ENCODE measurements at regions not wholly inside any gene's neighbourhood (a gene's known extent, or its start where the extent isn't known, plus 50 kb on each side); places are given as distances from the start of the nearest gene placed in this dataset.
"Not testable (repeated sequence)": the region's sequence is repeated elsewhere in the genome, so short reads cannot be mapped to it uniquely, and the experiment has no call there.

DNA sequence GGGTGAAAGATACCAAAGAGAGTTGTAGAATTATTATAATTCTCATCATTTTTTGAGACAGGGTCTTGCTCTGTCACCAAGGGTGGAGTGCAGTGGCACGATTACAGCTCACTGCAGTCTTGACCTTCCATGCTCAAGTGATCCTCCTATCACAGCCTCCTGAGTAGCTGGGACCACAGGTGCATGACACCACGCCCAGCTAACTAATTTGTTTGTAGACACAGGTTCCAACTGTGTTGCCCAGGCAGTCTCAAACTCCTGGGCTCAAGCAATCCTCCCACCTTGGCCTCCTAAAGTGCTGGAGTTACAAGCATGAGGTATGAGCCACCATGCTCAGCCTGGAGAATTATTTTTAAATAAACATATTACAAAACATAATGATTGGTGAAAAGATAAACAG, 92.8 kb upstream of the MSH6 start:
- no peak for DNase-seq

DNA sequence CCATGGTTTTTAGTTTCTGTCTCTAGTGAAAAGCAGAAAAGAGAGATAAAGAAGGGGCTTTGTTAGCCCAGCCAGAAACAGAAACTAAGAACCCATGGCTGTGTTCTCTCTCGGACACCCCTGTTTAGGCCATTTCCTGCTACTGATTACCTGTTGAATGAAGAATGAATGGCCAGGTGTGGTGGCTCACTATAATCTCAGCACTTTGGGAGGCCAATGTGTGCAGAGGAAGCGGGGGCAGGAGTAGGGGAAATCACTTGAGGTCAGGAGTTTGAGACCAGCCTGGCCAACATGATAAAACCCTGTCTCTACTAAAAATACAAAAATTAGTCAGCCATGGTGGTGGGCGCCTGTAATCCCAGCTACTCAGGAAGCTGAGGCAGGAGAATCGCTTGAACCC, 93.8 kb upstream of the MSH6 start:
- not testable (repeated sequence) for DNase-seq

DNA sequence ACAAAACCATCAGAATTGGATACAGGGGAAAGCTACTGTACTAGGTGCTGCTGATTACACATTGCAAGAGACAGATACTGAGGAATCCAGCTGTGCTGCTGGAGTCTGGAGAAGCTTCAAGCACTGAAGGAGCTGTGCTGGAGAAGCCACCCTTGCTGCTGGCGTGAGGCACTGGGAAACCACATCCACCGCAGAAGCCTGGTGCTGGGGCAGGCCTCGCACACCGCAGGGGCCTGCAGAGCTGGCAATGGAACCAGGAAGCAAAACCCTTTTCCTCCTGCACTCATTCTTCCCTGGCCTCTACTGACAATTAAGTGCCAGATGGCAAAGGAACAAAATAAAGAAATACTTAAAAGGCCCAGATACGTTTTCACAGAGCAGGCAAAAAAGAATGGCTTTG, 94.4 kb upstream of the MSH6 start:
- DNase-seq, result no peak

DNA sequence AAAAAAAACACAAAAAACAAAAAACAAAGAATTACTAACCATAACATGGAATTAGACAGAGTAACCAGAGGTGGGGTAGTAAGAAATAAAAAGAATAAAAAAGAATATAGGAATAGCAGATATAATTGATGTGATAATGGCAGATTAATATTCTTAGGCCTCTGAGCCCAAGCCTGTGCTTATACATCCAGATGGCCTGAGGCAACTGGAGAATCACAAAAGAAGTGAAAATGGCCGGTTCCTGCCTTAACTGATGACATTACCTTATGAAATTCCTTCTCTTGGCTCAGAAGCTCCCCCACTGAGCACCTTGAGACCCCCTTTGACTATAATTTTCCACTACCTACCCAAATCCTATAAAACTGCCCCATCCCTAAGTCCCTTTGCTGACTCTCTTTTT, 95.1 kb upstream of the MSH6 start:
- no peak for DNase-seq

DNA sequence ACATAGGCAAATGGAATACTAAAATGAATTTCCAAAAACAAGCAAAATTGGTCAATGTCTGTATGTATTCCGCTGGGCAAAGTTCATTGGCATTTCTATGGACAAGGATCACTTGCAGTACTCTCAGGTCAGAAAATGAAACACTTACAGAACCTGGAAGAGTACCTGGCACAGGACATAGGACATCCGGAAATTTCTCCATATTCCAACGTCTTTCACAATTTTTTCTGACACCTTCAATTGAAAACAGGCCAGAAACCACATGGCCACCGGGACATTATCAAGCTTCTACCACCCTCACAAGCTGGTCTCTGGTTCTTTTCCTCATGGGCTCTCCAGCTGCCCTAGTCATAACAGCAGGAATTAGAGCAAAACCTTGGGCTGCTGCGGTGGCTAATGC, 96.9 kb upstream of the MSH6 start:
- DNase-seq, result no peak

DNA sequence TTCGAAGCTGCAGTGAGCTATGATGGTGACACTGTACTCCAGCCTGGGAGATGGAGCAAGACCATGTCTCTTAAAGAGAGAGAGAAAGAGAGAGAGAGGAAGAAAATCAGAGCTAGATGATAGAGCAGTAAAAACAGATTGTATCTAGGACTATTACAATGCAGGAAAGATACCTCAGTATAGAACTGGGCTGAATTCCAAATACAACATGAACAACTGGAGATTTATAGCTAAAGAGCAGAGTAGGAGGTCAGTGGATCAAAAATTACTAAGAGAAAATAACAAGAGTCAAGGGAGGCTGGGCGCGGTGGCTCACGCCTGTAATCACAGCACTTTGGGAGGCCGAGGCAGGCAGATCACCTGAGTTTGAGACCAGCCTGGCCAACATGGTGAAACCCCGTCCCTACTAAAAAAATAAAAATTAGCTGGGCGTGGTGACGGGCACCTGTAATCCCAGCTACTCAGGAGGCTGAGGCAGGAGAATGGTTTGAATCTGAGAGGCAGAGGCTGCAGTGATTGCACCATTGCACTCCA, 100.7 kb upstream of the MSH6 start:
- DNase-seq, result no peak

DNA sequence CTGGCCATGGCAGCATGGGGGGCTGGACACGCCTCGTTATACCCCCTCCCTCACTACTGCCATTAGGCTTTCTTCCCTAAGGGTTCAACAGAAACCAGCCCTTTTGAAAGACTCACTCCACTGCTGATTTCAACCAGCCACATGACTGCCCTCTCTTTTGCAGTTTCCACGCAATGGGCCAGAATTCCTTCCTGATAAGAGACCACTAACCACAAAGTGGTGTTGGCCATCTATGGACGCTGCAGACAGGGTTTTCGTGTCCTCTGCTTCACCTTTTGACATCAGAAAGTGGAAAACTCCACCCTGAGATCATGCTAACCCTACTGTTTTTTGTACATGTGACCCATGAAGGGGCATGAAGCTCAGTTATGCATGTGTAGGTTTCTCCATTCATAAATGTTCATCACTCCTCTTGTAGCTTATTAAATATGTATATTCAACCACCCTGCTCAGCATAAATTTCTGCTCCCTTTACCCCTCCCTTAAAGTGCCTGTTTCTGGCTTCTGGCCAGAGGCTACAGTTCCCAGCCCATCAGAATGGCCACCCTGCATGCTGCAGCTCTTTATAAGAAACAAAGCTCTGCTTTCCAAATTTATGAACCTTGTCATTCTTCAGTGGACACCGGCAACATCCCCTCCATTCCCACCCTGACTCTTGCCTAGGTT, 105.6 kb upstream of the KCNK12 start:
- DNase-seq, result peak; percentile 71

DNA sequence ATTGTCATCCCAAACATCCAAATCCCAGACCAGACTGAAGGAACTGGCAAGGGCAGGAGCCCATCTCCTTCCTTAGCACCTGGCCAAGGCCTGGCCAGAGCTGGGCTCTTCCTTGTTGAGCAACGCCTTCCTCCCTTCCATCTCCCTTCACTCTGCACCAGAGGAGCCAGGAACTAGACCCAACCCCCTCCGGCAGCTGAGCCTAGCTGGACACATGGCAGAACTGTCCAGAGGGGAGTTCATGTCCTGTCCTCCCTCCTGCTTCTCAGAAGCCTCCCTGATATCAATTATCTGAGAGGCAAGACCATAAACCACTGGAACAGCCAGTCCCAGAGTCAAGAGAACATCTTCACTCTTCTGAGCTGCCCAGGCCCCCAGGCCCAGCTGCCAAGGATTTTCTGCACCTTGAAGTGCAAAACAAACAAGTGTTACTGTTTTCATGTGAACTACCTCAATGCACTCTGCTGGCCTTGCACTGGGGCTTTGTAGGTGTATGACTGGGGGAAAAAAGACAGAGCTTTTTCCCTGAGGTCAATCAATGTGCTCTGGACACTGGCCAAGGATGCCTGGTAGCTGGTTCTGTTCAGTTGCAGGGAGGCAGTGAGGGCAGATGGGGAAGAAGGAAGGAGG, 104.5 kb upstream of the KCNK12 start:
- DNase-seq, result no peak

DNA sequence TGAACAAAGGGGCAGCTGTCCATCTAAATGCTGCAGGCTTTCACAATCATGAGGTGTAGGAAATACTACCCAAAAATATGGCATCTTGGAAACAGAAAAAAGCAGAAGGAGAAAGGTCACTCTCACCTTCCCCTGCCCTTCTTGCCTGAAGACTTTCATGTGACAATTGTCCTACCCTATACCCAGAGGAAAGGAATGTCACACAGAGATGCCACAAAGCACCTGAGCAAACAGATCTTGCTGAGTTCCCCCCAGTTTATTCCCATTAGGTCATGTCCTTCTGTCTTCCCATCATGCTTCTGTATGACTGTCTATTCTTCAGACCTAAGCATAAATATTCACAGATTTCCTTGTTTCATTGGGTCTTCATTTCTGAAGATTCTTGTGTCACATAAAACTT, 95.5 kb upstream of the KCNK12 start:
- DNase-seq, result no peak

DNA sequence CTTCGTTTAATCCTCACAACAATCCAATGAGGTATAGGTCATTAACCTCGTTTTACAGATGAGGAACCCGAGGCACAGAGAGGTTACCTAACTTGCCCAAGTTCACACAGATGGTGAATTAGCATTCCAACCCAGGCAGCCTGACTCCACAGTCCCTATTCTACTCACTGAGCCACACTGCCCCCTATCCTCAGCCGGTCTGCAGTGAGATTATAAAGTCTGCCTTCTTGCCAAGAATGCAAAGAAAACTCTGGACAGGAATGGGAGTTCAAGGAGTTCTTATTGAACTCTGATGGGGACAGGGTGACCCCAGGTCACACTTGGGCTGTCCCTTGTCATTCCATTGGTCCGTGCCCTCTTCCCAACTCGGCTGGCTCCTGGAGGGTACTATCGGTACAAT, 94.0 kb upstream of the KCNK12 start:
- peak; percentile 38 for DNase-seq

DNA sequence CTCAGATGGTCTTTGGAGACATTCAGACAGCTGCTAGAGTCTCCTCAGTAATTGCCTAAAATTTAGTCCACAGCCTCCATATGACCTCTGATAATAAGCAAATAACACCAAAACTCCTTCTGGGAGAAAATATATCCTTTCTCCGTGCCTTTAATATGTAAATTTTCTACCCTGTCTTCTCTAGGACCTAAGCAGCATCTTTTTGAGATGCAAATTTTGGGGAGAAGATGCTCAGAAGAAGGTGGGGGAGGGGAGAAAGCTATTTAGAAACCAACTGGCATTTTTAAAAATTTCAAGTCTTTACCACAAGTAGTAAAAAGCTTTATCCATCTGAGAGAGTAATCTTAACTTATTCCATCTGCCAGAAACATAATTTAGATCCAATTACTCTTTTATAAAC, 91.8 kb upstream of the KCNK12 start:
- DNase-seq, result no peak

DNA sequence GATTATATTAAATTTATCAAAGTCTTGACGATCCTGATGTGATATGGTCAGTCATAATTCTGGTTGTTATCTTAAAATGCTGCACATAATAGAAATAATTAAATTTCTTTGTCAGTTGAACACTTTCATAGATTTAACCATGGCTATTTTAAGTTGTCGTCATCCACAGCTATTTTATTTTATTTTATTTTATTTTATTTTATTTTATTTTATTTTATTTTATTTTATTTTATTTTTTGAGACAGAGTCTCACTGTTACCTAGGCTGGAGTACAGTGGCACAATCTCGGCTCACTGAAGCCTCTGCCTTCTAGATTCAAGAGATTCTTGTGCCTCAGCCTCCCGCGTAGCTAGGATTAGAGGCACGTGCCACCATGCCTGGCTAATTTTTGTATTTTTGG, 90.5 kb upstream of the KCNK12 start:
- DNase-seq, result no peak

DNA sequence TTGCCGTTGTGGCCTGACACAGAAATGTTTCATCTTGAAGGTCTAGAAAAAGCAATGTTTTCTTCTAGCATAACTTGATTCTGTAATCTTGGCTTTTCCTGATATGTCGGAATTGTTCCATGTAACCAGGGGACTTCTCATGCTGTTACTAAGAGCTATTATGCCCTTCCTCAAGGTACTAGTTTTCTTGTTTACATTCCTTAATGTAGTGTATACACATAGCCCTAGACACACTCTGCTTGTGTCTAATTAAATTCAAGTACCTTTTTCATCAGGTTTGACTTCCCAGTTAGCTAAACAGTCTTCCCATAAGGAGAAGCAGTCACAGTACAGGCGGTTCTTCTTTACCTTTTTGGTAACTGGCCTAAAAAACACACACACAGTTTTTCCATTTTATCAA, 89.4 kb upstream of the KCNK12 start:
- DNase-seq, result no peak

DNA sequence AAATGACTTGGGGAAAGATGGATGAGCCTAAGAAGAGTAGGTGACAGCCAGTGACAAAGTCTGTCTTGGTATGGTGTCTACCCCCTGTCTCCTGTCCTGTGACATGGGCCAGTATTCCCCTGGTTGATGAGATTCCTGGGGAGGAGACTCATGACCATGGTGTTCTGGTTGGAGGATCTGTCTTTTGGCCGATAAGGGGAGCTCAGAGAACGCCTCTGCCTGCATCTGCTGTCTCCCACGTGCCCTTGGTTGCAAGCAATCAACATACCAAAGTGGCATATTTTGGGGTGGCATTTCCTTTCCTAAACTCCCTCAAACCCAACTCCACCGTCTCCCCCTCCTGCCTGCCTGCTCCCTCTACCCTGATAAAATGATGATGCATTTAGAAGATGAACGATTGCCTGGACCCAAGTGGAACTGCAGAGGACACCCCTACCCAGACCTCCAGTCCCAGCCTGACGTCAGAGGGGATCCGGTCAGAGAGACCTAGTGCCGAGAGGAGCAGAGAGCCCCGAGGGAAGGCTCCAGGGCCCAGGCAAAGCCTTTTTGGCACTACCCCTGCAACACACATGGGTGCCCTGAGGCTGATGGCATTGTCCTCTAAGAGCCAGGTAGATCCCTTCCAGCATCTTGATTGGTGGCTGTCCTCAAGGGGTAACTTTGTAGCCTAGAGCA, 88.0 kb upstream of the KCNK12 start:
- DNase-seq, result no peak

DNA sequence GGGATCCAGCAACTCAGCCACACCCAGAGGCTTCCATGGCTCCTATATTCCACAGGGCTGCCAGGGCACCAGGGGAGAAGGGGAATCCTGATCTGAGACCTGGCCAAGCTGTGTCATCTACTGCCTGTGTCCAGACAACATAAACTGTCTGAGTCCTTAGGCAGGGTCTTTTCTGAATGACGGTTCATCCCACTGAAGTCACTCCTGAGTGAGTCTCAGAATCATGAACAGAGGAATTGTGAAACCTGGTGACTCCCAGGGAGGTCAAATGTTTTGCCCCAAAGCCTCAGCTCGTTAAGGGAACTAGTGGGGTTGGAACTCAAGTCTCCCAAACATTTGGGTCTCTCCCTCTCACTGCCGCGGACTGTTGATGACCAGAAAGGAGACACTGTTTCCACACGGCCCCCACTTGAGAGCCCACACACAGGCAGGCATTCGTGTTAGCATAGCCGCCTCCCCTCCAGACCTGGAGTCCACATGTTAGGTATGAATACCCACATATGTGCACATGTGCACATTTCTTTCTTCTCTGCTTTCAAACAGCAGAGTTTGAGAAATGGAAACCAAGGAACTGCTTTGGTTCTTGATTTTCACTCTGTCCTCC, 87.2 kb upstream of the KCNK12 start:
- DNase-seq, result no peak

DNA sequence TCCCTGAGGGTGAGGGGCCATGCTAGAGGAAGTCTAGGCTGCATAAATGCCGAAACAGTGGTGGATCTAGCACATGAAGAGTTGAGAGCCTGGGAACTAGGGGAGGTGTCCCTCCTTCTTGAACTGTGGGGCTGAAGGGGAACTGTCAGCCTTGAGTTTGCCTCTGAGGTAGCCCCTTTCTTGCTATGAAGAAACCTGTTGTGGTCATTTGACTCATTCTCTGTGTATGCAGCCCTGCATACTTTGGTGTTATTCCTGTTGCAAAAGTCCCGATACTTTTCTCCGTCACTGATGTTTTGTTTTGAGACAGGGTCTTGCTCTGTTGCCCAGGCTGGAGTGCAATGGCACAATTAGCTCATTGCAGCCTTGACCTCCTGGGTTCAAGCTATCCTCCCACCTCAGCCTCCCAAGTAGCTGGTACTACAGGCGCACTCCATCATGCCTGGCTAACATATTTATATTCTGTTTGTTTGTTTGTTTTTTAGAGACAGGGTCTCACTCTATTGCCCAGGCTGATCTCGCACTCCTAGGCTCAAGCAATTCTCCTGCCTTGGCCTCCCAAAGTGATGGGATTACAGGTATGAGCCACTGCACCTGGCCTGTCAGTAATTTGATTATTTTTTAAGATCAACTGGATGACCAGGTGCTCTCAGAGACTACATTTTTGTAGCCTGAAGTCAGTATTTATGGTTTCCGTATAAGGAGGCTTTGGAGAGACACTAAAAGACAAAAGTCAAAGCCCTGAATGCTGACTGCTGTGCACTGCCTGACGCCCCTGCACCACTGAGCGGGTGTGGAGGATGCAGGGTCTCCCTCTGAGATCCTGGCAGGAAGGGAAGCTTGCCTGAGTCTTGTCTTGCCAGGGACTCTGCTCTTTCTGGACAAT, 86.2 kb upstream of the KCNK12 start:
- no peak for DNase-seq

DNA sequence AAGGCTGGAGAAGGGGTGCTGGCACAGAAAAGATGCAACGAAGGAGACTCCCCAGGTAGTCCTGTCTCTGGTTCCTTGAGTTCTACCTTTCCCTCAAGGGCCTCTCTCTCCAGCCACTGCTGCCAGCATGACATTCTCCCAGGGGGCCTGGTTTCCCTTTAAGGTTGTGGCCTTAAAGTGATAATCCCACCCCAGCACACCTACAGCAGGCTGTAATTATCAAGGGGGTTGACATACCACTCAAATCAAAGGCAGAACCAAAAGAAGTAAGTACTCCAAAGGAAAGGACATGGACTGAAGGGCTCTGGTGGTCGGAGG, 84.7 kb upstream of the KCNK12 start:
- DNase-seq, result no peak

DNA sequence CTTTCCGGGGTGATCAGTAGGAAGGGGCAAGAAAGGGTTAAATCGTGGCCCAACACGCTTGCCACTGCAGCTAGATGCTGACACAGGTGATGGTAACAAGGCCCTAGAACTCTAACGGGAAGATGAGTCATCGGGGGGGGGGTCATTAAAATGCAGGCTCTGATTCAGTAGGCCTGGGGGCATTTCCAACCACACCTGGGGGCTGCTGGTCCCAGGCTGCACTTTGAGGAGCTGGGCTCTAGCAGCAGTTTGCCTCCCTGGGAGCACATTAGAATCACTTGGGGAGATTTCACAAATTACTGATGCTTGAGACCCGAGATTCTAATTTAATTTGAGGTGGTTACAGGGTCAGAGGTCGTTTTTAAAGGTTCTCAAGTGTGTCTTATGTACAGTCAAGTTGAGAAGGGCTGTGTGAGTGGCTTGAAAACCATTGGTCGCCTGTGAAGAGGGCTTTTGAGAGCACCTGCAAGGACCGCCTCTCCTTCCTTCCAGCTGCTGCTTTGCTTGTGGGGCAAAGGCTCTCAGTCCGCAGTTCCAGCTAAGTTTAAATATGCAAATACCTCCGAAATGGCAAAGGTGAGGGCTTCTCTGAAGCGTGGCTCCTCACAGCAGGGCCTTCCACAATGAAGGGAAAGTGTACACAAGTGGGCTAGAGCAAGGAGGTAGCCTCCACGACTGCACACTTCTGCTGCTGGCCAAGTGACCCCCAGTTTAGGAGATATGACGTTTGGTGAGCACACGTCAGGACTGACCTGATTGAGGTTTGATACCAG, 84.2 kb upstream of the KCNK12 start:
- no peak for DNase-seq

DNA sequence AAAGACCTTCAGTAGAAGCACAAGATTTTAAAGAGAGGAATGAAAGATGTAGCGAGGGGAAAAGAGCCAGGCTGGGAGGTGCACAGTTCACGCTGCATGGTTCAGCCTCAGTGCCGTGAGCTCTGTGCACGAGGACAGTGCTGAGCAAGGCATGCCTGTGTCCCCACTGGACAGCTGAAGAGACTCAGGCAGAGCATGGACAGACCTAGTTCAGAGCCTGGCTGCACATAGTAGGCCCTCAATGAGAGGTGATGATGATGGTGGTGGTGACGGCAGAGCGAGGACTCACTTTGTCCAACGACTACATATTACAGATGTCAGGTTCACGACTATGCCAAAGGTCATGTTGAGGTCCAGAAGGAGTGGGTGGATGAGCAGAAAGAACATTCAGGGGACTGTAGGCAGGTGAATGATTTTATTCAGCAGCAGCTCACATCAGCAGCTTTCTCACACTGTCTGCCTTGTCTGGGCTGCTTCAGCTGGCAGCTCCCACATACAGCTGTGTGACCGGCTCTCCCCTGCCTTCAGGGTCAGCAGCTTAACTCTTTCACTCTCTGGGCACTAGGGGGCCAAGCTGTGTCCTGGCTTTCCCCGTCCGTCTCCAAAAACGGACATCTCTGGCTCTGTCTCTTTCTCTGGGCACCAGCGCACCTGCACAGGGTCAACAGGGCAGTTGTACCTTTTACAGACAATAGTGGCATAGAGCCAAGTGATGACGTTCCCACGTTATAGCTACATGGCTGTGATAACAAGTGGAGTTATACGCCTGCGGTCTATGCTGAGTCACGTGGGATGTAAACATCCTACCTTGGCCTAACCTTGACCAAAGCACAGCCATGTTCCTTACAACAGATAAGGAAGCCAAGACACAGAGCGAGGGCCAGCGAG, 83.4 kb upstream of the KCNK12 start:
- no peak for DNase-seq

DNA sequence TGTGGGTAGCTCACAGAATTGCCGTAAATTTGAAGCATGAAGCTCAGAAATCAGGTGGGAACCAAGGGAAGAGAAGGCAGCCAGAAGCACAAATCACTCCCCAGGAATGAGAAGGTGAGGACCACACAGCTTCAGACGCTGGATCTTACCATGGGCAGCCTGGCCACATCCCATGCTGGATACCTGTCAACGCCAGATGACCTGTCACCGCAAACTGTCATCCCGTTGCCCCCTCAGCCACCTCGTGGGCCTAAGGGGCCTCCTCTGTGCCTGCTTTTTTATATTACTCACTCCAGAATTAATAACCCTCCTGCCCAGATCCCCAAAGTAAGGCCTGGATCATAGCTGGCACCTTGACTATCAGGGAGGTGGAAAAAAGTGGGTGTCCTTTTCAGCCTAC, 82.3 kb upstream of the KCNK12 start:
- DNase-seq, result no peak

DNA sequence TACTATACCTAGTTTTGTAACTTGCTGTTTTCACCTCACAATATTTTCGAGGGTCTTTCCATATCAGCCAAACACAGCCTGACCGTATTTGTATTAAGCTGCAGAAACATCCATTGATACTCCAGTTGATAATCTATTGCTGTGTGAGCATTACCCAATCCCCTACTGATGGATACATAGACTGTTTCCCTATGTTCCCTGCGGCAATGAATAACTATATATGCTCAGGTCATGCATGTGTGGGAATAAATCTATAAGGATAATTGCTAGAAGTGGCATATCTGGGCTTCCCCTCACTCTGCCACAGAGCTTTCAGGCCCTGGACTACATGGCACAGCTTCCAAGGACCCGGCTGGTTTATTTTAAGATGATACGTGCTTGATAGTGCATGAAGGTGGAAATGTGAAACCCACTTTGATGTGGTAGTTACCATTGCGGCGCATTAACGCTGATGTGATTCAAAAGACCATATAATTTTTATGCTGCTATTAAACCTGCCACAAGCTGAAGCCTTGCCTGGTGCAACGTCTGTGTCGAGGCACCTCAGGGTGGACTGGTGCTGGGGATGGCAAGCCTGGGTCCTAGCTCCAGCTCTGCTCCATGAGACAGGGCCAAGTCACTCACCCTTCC, 81.4 kb upstream of the KCNK12 start:
- no peak for DNase-seq
